Effector CD8-positive, alpha-beta T cell (primary cell): ENCODE measurements at regions not wholly inside any gene's neighbourhood (a gene's known extent, or its start where the extent isn't known, plus 50 kb on each side); places are given as distances from the start of the nearest gene placed in this dataset.
"Not testable (repeated sequence)": the region's sequence is repeated elsewhere in the genome, so short reads cannot be mapped to it uniquely, and the experiment has no call there.

Experiments used
- DNase-seq: peaks from one replicate; lab custom pipeline; 2025; lab: John Stamatoyannopoulos, UW

DNA sequence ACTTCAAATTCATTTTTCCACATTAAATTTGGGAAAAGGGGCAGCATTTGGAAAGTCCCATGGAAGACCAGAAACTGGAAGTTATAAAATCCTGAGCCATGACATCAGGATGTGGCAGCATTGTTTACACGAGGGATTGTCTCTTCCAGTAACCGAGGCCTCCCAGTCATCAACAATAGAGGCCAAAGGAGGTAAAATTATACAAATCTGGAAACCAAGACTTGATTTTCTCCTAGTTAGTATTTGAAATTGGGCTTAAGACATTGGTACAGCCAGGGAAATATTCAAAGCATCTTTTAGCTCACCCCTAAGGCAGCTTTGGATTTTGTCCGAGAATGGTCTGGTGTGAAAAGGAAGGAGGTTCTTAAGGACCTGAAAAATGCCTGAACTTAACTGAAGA is 251.6 kb upstream of the FOXF1 start:
- no peak for DNase-seq

DNA sequence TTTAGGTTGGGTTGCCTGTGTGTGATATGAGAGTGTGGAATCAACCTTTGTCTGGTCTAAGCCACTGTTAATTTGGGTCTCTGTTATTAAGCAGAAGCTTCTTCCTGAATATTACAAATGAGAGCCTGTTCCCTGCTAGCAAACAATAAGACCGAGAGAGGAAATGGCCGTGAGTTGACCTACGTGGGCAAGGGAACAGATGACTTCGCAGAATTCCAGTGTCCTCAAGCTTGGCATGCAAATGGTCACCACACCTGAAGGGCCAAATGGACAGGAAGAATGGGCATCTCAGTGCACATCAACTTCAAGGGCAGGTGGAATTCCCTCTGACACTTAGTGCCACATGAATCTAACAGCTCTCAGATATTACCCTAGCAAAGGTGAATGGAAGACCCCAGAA is 250.8 kb upstream of the FOXF1 start:
- no peak for DNase-seq

DNA sequence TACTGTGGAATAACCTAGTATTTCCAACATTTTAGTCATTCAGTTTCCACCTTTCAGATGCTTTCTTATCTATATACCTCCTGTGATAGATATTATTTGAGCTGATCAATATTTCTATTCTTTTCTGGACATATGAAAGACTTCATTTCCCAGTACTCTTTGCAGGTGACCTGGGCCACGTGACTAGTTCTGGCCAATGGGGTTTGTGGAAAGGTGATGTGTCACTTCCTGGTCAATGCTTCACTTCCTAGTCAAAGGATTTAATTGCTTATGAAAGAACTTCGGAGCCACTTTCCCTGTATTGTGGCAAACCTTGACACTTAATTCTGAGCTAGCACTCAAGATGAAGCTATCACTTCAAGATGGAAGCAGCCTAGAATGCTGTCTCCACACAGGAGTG is 248.9 kb upstream of the FOXF1 start:
- DNase-seq = no peak

DNA sequence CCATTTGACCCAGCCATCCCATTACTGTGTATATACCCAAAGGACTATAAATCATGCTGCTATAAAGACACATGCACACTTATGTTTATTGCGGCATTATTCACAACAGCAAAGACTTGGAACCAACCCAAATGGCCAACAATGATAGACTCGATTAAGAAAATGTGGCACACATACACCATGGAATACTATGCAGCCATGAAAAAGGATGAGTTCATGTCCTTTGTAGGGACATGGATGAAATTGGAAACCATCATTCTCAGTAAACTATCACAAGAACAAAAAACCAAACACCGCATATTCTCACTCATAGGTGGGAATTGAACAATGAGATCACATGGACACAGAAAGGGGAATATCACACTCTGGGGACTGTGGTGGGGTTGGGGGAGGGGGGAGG is 242.7 kb upstream of the FOXF1 start:
- DNase-seq = not testable (repeated sequence)

DNA sequence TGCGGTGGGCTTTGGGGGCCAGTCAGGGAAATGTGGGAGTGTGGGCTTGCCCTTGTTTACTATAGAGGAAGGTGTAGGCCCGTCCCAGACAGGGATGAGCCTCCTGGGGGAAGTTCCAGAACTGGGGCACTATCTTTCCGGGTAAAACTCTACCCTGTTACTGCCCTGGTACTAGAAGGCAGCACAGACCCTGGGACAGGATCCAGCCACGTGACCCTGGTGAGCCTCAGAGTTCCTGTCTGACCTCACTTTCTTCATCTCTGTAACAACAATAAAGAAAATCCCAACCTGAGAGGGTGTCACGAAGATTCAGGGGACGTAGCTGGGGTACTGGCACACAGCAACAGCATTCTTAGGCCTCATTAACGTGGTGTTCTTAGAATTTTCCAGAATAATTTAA is 239.6 kb upstream of the FOXF1 start:
- DNase-seq = no peak

DNA sequence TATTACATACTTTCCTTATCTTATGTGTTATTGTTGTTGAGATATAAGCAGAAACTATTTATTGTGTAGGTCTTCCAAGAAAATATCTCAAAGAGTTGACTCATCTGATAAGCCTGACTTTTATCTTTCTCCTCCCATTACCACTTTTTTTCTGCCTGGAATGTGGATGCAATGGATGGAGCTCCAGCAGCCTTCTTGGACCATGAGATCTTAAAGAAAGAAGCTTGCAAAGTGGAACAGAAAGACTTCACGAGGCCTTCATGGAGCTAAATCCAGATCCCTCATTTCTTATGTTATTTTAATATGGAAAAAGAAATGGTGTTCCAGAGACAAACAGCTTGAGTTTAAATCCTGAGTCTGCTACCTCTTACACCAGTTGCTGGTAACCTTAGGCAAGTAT is 237.6 kb upstream of the FOXF1 start:
- DNase-seq = no peak

DNA sequence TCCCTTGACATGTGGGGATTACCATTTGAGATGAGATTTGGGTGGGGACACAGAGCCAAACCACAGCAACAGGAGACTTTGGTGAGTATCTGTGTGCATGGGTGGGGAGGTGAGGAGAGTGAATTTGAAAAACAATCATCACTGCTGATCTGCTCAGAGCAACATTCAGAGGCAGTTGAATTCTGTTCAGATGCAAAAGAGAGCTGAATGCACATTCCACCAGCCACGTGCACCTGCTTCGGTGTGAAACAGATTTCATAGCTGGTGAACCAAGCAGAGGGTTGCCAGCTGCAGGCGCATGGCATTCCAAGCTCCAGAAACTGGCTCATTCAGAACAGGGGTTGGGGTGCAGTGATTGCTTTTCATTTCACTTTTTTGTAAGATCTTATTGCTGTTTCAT is 233.1 kb upstream of the FOXF1 start:
- DNase-seq = no peak

DNA sequence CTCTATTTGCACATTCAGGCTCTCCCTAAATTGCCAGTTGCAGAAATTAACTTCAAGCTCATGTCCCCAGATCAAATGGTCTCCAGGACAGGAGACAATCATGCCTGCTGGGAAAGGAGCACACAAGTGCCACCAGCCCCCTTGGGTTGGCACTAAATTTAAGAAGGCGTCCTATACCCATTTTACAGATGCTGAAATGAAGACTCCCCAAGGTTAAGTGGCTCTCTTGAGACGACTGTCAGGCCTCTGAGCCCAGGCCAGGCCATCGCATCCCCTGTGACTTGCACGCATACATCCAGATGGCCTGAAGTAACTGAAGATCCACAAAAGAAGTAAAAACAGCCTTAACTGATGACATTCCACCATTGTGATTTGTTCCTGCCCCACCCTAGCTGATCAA is 232.5 kb upstream of the FOXF1 start:
- not testable (repeated sequence) for DNase-seq

DNA sequence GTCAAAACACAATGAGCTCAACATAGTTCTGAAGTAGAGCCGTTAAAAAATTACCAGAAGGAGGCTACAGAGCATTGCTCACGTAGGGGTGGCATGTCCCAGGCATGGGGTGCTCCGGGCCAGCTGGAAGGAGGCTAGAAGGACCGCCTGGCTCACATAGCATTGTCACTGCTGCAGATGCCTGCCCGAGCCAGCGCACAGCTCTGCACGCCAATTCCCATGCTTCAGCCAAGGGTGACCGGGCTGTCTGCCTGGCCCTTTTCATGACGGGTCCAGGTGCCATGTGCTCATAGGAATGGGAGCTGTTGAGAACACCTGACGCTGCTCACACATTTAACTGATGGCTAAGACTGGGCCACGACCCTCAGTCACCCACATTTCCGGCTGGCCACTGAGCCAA is 228.9 kb upstream of the FOXF1 start:
- no peak for DNase-seq

DNA sequence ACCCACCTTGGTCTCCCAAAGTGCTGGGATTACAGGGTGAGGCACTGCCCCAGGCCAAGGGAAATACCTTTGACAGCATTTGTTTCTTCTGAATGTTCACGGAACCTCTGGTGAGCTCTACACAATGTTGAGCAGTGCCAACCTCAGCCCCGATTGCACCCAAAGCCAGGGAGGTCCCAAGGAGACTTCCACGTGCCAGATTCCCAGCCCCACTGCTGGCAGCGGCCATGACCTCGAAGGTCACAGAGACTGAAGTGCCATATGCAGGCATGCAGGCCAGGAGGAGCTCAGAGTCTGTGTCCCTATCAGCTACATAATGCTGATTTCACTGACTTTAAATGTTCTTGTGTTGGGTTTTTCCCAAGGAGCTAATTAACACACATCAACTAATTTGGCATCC is 226.4 kb upstream of the FOXF1 start:
- no peak for DNase-seq

DNA sequence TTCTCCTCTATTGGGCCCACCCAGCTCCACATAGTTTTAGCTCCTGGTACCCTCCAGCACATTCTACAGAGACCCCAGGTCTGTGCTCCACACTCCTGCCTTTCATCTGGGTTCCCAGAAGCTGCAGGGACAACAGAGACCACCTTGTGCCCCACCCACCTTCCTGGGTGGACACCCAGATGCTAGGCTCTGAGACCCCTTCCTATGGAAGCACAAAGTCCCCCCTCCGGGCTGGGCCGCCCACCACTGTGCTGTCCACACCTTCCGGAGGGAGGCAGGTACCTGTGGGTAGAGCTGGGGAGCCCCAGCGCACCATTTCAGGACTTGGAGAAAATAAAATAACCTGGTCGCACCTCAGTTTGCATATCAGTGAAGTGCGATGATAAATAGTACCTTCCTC is 224.9 kb upstream of the FOXF1 start:
- no peak for DNase-seq

DNA sequence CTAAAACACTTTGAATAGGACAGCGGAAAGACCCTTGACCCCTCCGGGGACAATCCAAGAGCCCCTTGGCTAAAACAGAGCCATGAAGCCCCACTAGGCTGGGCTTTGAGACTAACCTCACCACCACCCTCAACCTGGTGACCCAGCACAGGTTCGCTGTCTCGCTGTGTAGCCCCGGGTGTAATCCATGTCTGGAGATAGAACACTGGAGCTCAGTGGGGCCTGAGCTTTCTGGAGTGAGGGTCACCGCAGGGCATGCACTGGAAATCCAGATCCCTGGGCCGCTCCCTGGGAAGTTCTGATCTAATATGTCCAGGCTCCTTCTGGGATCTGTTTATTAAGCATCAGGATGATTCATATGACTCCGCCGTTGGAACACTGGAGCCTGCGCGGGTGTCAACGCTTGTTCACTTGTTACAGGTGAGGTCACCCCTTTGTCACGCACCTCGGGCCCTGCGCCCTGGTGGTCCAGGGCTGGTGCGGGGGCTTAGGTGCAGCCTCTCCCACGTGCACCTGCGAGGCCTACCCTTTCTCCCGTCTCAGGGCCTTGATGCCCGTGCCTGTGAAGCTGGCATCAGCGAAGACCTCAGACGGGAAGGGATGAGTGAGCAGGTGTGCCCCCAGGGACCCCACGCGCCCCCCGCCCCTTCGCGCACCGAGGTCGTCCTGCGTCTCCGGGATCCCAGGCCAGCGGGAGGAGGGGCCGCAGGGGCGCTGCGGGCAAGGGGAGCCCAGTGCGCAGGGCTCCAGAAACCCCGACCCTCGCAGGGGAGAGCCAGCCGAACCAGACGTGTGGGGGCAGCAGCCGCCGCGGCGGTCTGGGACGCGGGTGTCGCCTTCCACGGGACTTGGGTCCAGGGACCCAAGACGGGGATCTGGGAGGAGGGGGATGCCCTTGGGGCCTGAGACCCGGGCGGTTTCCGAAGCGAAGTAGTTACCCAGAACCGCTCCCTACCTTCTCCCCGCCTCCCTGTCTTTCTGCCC is 224.1 kb upstream of the FOXF1 start:
- no peak for DNase-seq

DNA sequence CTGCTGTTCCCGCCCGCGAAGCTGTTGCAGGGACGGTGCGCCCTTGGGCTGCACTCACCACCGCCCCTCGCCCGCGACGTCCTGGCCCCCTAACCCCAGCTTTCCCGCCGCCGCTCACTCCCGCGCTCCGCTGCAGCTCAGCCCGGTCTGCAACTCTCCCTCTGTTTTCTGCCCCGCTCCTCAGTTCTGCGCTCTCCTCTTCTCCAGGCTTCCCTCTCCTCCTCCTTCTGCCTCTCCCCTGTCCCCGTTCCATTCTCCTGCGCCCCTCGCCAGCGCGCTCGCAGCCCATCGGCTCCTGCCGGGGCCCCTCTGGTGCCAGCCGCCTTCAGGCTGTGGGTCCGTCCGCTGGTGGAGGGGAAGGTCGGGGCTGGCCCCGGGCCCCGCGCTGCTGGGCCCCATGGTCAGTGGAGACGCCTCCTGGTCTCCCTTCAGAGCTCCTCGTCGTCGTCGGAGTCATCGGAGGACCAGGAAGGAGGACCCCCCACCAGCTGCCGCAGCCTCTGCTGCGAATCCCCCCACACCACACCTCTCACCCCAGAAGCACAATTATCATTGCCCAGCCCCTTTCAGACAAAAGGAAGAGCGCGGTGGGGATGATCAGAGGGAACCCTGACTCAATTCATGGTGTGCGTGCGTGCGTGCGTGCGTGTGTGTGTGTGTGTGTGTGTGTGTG is 223.2 kb upstream of the FOXF1 start:
- DNase-seq = no peak

DNA sequence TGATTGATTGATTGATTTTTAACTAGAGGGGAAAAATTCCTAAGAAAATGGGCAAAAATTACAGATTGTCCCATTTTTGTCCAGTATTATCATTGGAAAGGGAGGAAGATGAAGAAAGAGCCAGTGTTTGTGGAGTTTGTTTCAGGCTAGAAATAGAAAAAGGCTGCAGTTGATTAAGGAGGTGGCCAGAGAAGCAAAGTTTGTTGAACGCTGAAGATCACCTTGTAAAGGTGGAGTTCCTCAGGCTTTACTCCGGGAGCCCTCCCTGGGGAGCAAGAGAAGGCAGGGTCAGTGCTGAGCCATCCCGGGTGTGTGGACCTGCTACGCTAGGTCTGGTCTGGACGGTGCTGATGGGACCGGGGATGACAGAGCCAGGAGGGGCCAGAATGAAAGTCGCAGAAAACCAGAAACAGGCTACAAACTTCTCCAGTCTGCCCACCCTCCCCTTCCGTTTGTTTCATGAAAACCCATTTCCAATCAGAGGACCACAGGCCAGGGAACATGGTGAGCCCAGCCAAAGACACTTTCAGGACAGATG is 222.6 kb upstream of the FOXF1 start:
- DNase-seq = no peak

DNA sequence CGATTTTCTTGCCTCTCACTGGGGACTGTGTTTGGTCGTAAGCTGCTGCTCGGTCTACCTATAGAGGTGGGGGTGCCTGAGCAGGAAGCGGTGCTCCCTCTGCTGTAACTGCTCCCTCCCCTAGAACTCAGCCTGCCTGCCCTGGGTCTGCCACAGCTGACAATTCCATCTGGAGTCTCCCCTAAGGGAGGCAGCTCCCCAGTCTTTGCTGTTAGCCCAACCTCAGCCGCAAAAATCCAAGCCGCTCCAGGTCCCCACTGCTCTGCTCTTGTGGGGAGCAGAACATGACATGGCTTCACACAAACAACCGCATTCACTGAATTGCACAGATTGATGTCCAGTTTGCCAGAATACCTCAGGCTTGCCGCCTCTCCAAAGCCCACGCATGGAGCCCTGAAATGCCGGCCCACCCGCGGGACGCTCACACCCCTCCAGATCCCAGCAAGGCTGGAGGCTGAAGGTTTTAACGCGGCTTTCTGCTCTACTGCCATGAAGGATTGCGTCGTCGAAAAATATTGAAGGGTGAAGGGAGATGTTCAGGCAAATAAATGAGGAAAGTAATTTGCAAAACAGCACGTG is 221.5 kb upstream of the FOXF1 start:
- DNase-seq = no peak

DNA sequence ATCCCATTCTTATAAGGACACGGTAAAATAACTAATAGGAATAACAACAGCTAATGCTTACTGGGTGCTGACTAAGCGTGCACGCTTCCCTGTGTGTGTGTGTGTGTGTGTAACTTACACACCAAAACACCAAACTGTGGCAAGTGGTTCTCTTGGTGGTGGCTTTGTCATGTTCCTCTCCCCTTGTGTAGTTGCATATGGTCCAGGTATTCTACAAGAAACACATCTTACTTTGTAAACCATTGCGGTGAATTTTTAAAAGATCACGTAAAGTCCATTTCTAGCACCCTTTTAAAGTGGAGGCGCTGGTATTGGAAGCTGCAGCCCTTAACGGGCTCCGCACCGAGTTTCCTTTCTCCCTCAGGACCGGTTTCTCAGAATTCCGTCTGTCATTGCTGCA is 221.0 kb upstream of the FOXF1 start:
- no peak for DNase-seq

DNA sequence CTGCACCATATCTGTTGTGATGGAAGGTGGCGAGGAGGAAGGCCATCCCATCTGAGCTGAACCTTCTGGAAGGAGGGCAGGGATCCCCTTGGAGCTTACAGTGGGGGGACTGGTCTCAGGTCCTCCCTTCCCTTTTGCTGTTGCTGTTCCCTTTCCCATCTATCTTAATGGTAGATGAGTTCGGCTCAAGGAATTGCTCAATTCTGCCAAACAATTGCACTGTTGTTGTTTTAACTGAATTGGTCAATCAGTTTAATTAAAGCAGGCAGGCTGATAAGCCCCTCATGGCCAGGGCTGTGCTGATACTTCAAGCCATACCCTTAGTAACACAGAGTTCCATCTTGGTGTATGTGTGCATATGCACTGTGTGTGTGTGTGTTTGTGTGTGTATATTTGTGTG is 220.4 kb upstream of the FOXF1 start:
- DNase-seq = no peak

DNA sequence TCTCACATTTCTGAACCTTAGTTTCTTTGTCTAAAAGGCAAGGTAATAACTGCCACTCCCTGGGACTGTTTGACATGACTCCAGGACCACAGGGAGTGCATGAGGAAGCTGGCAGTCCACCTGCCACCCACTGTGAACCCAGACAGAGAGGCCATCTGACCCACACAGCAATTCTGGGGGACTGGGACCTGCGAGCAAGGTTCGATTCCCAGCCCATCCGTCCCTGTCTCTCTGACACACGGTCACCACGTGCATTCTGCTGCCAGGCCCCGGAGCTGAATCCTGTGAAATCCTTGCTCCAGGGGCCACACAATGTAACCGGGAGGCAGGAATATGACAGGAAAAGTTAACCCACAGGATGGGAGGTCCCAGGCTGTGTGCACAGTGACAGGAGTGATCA is 218.8 kb upstream of the FOXF1 start:
- DNase-seq = no peak

DNA sequence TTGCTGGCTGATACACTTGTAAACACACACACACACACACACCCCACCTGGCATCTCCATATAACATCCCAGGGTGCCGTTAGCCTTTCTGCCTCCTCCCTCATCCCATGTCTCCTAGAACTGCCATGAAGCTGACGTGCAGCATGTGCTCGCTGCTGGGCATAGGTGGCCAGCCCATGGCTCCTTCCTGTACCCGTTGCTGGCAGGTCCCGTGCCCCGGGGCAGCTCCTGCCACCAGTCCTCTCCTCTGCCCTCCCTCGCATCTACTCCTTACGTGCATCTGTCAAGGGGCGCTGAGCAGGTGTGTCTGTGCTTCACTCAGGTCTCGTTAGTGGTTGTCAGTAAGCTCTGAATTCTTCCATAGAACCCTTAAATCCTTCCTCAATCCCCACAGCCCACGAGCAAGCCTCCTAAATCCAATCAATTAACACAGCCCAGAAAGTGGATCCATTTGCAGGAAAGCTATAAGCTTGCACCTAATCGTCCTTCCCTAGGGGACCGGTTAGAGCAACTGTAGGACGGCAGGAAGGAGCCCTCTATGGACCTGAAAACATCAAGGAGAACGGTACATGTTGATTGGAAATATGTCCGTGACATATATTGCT is 218.1 kb upstream of the FOXF1 start:
- no peak for DNase-seq

DNA sequence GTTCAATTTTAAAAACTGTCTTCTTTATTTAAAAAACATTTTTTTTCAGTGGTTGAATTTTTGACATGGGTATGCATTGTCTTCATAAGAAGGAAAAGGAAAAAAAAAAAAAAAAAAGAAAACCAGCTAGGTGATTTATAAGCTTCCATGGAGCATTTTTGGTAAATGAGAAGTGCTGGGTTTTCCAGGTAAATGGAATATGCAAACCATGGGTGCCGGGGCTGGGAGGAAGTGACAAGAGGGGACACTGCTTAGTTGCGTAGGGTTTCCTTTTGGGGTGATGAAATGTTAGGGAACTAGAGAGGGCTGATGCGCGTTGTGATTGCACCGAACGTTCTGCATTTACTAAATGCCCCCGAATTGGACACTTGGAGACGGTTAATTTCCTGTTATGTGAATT is 217.4 kb upstream of the FOXF1 start:
- DNase-seq = no peak

DNA sequence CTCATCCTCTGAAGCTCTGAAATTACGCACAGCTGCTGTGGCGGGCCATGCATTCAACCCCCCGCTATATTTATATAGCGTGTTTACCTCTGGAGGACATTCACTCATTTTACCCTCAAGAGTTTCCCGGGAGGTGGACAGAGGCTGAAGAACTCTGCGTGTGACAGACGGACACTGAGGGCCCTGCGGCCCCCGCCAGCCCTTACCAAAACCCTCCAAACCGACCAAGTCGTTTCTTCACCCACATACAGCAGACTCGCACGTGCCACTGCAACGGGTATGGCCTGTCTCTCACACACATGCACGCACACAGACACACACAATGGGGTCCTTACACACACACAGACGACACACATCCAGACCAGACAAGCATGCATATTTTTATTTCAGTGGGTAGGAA is 216.4 kb upstream of the FOXF1 start:
- no peak for DNase-seq

DNA sequence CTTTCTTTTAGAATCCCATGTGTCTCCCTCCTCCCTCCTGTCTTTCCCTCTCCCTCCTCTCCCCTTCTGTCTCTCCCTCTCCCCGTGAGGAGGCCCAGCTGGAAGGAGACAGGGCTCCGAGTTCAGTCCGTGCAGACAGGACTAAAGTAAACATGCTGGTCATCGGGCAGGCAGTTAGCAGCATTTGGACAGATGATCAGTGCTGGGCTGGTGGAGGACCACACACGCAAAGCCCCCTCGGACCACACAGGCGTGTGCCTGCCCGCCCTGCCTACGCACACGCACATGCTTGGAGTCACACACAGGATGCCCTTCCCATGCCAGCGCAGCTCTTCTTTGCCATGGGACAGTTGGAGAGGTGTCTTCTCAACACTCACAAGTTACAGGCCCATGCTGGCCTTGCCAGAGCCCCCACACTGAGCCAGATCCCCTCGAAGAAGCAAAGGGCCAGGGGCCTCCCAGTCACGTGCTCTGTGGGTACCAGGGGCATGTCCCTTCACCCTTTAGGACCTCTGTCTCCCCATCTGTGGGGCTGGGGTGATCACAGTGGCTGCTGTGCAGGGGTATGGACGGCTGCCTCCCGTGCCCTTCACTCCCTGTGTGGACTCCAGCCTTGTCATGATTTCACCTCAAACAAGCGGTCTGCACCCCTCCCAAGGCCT is 215.7 kb upstream of the FOXF1 start:
- no peak for DNase-seq
